Endothelial cell (in vitro differentiated cells): ENCODE measurements at regions not wholly inside any gene's neighbourhood (a gene's known extent, or its start where the extent isn't known, plus 50 kb on each side); places are given as distances from the start of the nearest gene placed in this dataset.

Source experiments
- DNase-seq: peaks from one replicate; pipeline ENCODE4 v3.0.0; 2021; ENCODE audit warnings: low spot score
- H3K27ac Mint-ChIP-seq: one replicate; pipeline ENCODE4 v1.8.0; 2021; ENCODE audit warnings: mixed read lengths, inconsistent platforms; ENCODE audit not compliant: unreplicated experiment
- H3K27me3 Mint-ChIP-seq: one replicate; pipeline ENCODE4 v1.8.0; 2021; ENCODE audit warnings: mild to moderate bottlenecking, moderate library complexity, mixed read lengths, inconsistent platforms; ENCODE audit not compliant: unreplicated experiment
- H3K36me3 Mint-ChIP-seq: one replicate; pipeline ENCODE4 v1.8.0; 2021; ENCODE audit warnings: mild to moderate bottlenecking, low read depth, mixed read lengths, inconsistent platforms; ENCODE audit not compliant: unreplicated experiment
- H3K4me1 Mint-ChIP-seq: one replicate; pipeline ENCODE4 v1.8.0; 2021; ENCODE audit warnings: mild to moderate bottlenecking, mixed read lengths, inconsistent platforms; ENCODE audit not compliant: unreplicated experiment
- H3K4me3 Mint-ChIP-seq: one replicate; pipeline ENCODE4 v1.8.0; 2021; ENCODE audit warnings: mild to moderate bottlenecking, mixed read lengths, inconsistent platforms; ENCODE audit not compliant: unreplicated experiment
- H3K9me3 Mint-ChIP-seq: one replicate; pipeline ENCODE4 v1.8.0; 2021; ENCODE audit warnings: mixed read lengths, inconsistent platforms; ENCODE audit not compliant: unreplicated experiment
- CTCF ChIP-seq: fragments of 200-600 bp; sonication (generic); IDR thresholded peaks from one replicate; pipeline ENCODE4 v1.5.0; 2021; ENCODE audit warnings: antibody characterized with exemption; ENCODE audit not compliant: unreplicated experiment

- peaks cover 8% of the 10 kb centered on the region for H3K27me3 Mint-ChIP-seq
- H3K4me3 Mint-ChIP-seq: no peak overlapping the region
- H3K36me3 Mint-ChIP-seq: peaks cover 25% of the 10 kb centered on the region
- H3K9me3 Mint-ChIP-seq: peaks cover 27% of the 10 kb centered on the region
- no peak overlapping the region for H3K27ac Mint-ChIP-seq
- DNase-seq: no peak
- H3K4me1 Mint-ChIP-seq: no peaks in the 10 kb centered on the region
- no peak for TF ChIP-seq CTCF
Observed at GRCh38 chr14:61140271-61140670, 140.9 kb downstream of the TMEM30B start.

DNA sequence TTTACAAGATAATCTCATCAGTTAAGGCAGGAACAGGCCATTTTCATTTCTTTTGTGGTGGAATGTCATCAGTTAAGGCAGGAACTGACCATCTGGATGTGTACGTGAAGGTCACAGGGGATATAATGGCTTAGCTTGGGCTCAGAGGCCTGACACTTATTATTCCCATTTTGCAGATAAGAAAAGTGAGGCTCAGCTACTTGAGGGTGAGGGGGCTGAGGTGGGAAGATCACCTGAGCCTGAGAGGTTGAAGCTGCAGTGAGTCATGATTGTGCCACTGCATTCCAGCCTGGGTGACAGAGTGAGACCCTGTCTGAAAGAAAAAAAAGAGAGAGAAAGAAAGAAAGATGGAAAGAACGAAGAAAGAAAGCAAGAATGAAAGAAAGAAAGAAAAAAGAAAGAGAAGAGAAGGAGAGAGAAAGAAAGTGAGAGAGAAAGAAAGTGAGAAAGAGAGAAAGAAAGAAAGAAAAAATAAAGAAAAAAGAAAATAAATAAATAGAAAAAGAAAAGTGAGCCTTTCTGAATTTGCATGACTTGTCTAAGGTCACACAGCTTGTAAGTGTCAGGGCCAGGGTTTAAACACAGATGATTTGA lies 142.0 kb downstream of the TMEM30B start:
- TF ChIP-seq CTCF: no peak
- H3K4me1 Mint-ChIP-seq: no peaks in the 10 kb centered on the region
- H3K36me3 Mint-ChIP-seq: peaks cover 21% of the 10 kb centered on the region
- DNase-seq: no peak
- H3K27ac Mint-ChIP-seq: no peak overlapping the region
- no peak overlapping the region for H3K4me3 Mint-ChIP-seq
- peaks cover 9% of the 10 kb centered on the region for H3K27me3 Mint-ChIP-seq
- peaks cover 21% of the 10 kb centered on the region for H3K9me3 Mint-ChIP-seq

DNA sequence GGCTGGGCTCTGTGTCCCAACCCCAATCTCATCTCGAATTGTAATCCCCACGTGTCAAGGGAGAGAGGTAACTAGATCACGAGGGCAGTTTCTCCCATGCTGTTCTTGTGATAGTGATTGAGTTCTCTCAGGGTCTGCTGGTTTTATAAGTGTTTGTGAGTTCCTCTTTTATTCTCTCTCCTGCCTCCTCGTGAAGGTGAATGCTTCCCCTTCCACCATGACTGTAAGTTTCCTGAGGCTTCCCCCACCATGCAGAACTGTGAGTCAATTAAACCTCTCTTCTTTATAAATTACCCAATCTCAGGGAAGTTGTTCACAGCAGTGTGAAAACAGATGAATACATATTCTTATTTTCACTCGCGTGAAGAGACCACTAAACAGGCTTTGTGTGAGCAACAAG lies 148.2 kb downstream of the TMEM30B start:
- peaks cover 15% of the 10 kb centered on the region for H3K27me3 Mint-ChIP-seq
- DNase-seq: no peak
- H3K36me3 Mint-ChIP-seq: peaks cover 12% of the 10 kb centered on the region
- no peak for TF ChIP-seq CTCF
- no peak overlapping the region for H3K4me3 Mint-ChIP-seq
- peaks cover 7% of the 10 kb centered on the region for H3K9me3 Mint-ChIP-seq
- H3K27ac Mint-ChIP-seq: no peak overlapping the region
- H3K4me1 Mint-ChIP-seq: peaks cover 4% of the 10 kb centered on the region

DNA sequence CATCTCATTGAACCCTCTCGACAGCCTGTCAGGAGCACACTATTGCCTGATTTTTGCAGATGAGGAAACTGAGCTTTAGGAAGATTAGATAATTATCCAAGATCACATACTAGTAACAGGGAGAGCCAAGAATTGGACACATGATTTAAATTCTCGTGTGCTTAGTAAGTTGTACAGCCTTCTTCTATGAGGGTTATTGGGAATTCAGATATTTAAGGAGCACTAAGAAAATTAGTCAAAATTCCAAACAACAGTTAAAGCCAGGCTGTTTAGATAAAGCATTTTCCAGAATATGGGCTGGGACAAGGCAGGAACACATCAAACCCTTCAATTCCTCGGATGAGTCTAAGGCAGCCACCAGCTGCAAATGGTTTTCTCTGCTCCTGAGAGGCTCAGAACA lies 148.8 kb downstream of the TMEM30B start:
- peaks cover 7% of the 10 kb centered on the region for H3K9me3 Mint-ChIP-seq
- TF ChIP-seq CTCF: no peak
- no peak for DNase-seq
- peaks cover 4% of the 10 kb centered on the region for H3K4me1 Mint-ChIP-seq
- no peak overlapping the region for H3K27ac Mint-ChIP-seq
- H3K36me3 Mint-ChIP-seq: peaks cover 12% of the 10 kb centered on the region
- H3K4me3 Mint-ChIP-seq: no peak overlapping the region
- peaks cover 15% of the 10 kb centered on the region for H3K27me3 Mint-ChIP-seq

- H3K27me3 Mint-ChIP-seq: peaks cover 10% of the 10 kb centered on the region
- no peak overlapping the region for H3K27ac Mint-ChIP-seq
- no peak for TF ChIP-seq CTCF
- H3K36me3 Mint-ChIP-seq: peaks cover 6% of the 10 kb centered on the region
- DNase-seq: no peak
- peaks cover 8% of the 10 kb centered on the region for H3K4me1 Mint-ChIP-seq
- H3K4me3 Mint-ChIP-seq: no peak overlapping the region
- H3K9me3 Mint-ChIP-seq: no peaks in the 10 kb centered on the region
Observed at GRCh38 chr14:61130512-61131260, 149.6 kb downstream of the SLC38A6 start.
